Calu3 (cell line): ENCODE measurements at regions not wholly inside any gene's neighbourhood (a gene's known extent, or its start where the extent isn't known, plus 50 kb on each side); places are given as distances from the start of the nearest gene placed in this dataset.

ENCODE experiments used
- BruUV-seq: library from RNA; stranded (reverse); fragments of 400-500 nt; replicated peaks from 2 replicates; lab custom pipeline; 2021; lab: Mats Ljungman, UMichigan
- CTCF ChIA-PET: fragments of 300-600 bp; sonication (Branson Sonifier 250); formaldehyde crosslinking; loops from one replicate; lab custom pipeline; 2022; ENCODE audit warnings: antibody characterized with exemption; lab: Charles Lee
- DNase-seq: peaks from one replicate; pipeline ENCODE4 v3.0.0; 2022
- H3K27ac Mint-ChIP-seq: one replicate; pipeline ENCODE4 v1.8.0; 2022; ENCODE audit warnings: mixed read lengths; ENCODE audit not compliant: unreplicated experiment
- H3K27me3 Mint-ChIP-seq: one replicate; pipeline ENCODE4 v1.8.0; 2022; ENCODE audit warnings: mixed read lengths; ENCODE audit not compliant: unreplicated experiment
- H3K36me3 Mint-ChIP-seq: one replicate; pipeline ENCODE4 v1.8.0; 2022; ENCODE audit warnings: mild to moderate bottlenecking, moderate library complexity, mixed read lengths; ENCODE audit not compliant: insufficient read depth, unreplicated experiment
- H3K4me1 Mint-ChIP-seq: one replicate; pipeline ENCODE4 v1.8.0; 2022; ENCODE audit warnings: mild to moderate bottlenecking, low read depth, mixed read lengths; ENCODE audit not compliant: unreplicated experiment
- H3K4me3 Mint-ChIP-seq: one replicate; pipeline ENCODE4 v1.8.0; 2022; ENCODE audit warnings: mild to moderate bottlenecking, low read depth, moderate library complexity, mixed read lengths; ENCODE audit not compliant: unreplicated experiment
- H3K9me3 Mint-ChIP-seq: one replicate; pipeline ENCODE4 v1.8.0; 2022; ENCODE audit warnings: low read depth, mixed read lengths; ENCODE audit not compliant: unreplicated experiment
- CTCF ChIP-seq: fragments of 200-600 bp; IDR thresholded peaks from one replicate; pipeline ENCODE4 v1.8.0; 2022; ENCODE audit warnings: antibody characterized with exemption; ENCODE audit not compliant: unreplicated experiment
- intact Hi-C: fragments of 100-400 bp; cut with micrococcal nuclease; formaldehyde crosslinking; loops from one replicate; pipeline ENCODE4 v1.10.0; 2022; ENCODE audit not compliant: unreplicated experiment

- BruUV-seq = no TSS peak
- no peak for DNase-seq
- Mint-ChIP-seq H3K4me3 (no peak overlapping the region), H3K27ac (no peak overlapping the region), H3K27me3 (no peaks in the 10 kb centered on the region), H3K36me3 (no peaks in the 10 kb centered on the region), H3K9me3 (no peaks in the 10 kb centered on the region), H3K4me1 (peaks cover 9% of the 10 kb centered on the region)
- CTCF ChIA-PET = interaction anchor here (0.7 kb wide), 1 partner anchor 74 kb away, joined by 3 read pairs; no protein-coding TSS in a partner anchor
- no peak for TF ChIP-seq CTCF
- intact Hi-C loops = no loop called here
Measured at GRCh38 chr14:28373721-28374120, 392.9 kb upstream of the FOXG1 start.

GRCh38 chr14:28375295-28375694 is 391.3 kb upstream of the FOXG1 start:
- TF ChIP-seq CTCF = peak; percentile 54
- Mint-ChIP-seq H3K27me3 (no peaks in the 10 kb centered on the region), H3K27ac (no peak overlapping the region), H3K4me3 (no peak overlapping the region), H3K36me3 (no peaks in the 10 kb centered on the region), H3K4me1 (peaks cover 9% of the 10 kb centered on the region), H3K9me3 (no peaks in the 10 kb centered on the region)
- CTCF ChIA-PET = no interaction called here
- no TSS peak for BruUV-seq
- peak; percentile 66 for DNase-seq
- intact Hi-C loops = loop anchor here (1.0 kb wide), 1 partner anchor 234 kb away; no protein-coding TSS in a partner anchor

- no peak for DNase-seq
Measured at GRCh38 chr14:28381656-28382055, 384.9 kb upstream of the FOXG1 start.

GRCh38 chr14:28382444-28383190 is 384.0 kb upstream of the FOXG1 start:
- CTCF ChIA-PET = no interaction called here
- DNase-seq = peak; percentile 9
- intact Hi-C loops = loop anchor here (5.0 kb wide), 1 partner anchor 95 kb away; no protein-coding TSS in a partner anchor
- Mint-ChIP-seq H3K36me3 (no peaks in the 10 kb centered on the region), H3K9me3 (no peaks in the 10 kb centered on the region), H3K27ac (peak overlapping the region; percentile 74), H3K4me1 (peaks cover 7% of the 10 kb centered on the region), H3K27me3 (no peaks in the 10 kb centered on the region), H3K4me3 (no peak overlapping the region)
- no peak for TF ChIP-seq CTCF
- no TSS peak for BruUV-seq

More at GRCh38 chr14:28381656-28382055, 384.9 kb upstream of the FOXG1 start:
- Mint-ChIP-seq H3K4me1 (peaks cover 7% of the 10 kb centered on the region), H3K4me3 (no peak overlapping the region), H3K27me3 (no peaks in the 10 kb centered on the region), H3K9me3 (no peaks in the 10 kb centered on the region), H3K27ac (peak overlapping the region; percentile 74), H3K36me3 (no peaks in the 10 kb centered on the region)
- no TSS peak for BruUV-seq
- intact Hi-C loops = loop anchor here (5.0 kb wide), 1 partner anchor 94 kb away; no protein-coding TSS in a partner anchor
- CTCF ChIA-PET = no interaction called here
- TF ChIP-seq CTCF = no peak
